ENCODE measurements at regions not wholly inside any gene's neighbourhood (a gene's known extent, or its start where the extent isn't known, plus 50 kb on each side); places are given as distances from the start of the nearest gene placed in this dataset.

- intact Hi-C loops (cut with micrococcal nuclease) = no loop called here
These were observed 52.4 kb upstream of the SERINC1 start for GRCh38 chr6:122524056-122524455.

- intact Hi-C loops (cut with micrococcal nuclease) = loop anchor here (1.0 to 5.0 kb wide), 6 partner anchors 38 to 1223 kb away; partner anchors contain the start of genes HSF2 and SERINC1
These were observed 58.9 kb upstream of the SERINC1 start for GRCh38 chr6:122530440-122531046.

DNA sequence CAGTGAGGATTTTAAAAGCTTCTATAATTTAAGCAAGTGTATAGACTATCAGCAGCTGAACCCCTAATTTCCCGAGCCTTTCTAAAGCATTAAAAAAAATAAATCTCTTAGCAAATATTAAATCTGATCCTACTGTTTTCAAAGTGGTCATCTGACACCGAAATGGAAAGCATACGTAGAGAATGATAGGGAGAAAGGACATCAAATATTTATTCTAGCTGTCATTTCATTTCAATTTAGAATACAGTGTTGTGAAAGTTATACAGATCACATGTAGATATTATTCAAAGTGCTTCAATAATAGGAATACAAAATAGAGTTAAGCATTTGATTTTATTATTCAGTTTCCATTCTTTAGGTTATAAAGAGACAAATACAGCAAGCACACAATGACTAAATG, 61.9 kb upstream of the PKIB start:
- intact Hi-C loops (cut with micrococcal nuclease) = no loop called here

DNA sequence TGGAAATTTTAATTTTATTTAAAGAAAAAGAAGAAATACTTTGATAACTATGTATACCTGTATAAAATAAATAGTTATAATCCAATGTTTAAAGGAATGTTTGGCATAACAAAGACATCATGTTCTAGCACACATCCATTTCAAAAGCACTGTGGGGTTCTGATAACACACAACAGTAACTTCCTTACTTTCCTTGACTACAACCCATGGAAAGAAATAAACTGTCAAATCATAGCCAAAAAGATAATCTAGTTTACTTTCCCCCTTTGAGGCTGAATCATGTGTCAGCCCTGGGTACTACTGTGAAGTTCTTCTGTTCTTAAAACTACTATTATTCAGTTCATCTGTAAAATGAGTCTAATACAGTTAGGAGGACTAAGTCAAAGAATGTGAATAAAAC, 61.4 kb upstream of the PKIB start:
- intact Hi-C loops (cut with micrococcal nuclease) = no loop called here

GRCh38 chr6:122553697-122554096, 56.5 kb upstream of the PKIB start:
- intact Hi-C loops (cut with micrococcal nuclease) = no loop called here

DNA sequence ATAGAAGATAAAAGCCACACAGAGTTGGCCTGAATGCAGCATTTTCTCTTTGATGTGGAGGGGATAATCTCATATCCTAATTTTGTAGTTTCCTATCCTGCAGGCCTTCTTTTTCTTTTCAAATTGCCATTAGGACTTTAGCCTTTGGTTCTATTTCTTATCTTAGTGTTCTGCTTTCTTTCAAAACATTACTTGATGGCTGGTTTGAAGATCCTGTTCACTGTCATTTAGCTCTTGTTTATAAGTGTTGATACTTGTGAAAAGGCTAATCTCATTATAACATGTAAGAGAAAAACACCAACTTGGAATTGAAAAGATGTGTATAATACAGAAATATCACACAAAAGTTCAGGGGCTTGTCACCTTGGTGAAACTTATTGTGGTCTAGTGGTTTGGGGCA, 54.6 kb upstream of the PKIB start:
- intact Hi-C loops (cut with micrococcal nuclease) = no loop called here

- intact Hi-C loops (cut with micrococcal nuclease) = no loop called here
These were observed 52.1 kb upstream of the PKIB start for GRCh38 chr6:122558080-122558479.

Data from T-helper 1 cell treated with Interleukin-12 subunit alpha and Interleukin-12 subunit beta and Interleukin-4 antibody, amounts not matched to agents 30 ng/mL and 1 ng/mL, for 36 hours (primary cell).